RWPE2 (cell line): ENCODE measurements at regions not wholly inside any gene's neighbourhood (a gene's known extent, or its start where the extent isn't known, plus 50 kb on each side); places are given as distances from the start of the nearest gene placed in this dataset.

Experiments
- ATAC-seq: fragments of 200-7000 bp; cut with Tn5 transposase; 3 replicates; pipeline ENCODE4 v1.9.1; 2021; ENCODE audit warnings: low read depth
- DNase-seq: peaks from one replicate; pipeline ENCODE4 v3.0.0-alpha.2; 2020; ENCODE audit warnings: low spot score
- H3K27ac ChIP-seq: fragments of 450-650 bp; 2 replicates; pipeline ENCODE4 v1.5.1; 2017; ENCODE audit warnings: mild to moderate bottlenecking; ENCODE audit not compliant: poor library complexity, severe bottlenecking
- H3K27me3 ChIP-seq: fragments of 250-450 bp; sonication (Bioruptor Pico); 2 replicates; pipeline ENCODE4 v1.5.1; 2021; ENCODE audit warnings: mild to moderate bottlenecking, moderate library complexity; ENCODE audit not compliant: insufficient read depth, poor library complexity, severe bottlenecking
- H3K36me3 ChIP-seq: fragments of 250-450 bp; sonication (Bioruptor Pico); 2 replicates; pipeline ENCODE4 v1.5.1; 2020; ENCODE audit warnings: low read depth, mild to moderate bottlenecking, moderate library complexity
- H3K4me1 ChIP-seq: fragments of 250-450 bp; sonication (Bioruptor Pico); 2 replicates; pipeline ENCODE4 v1.5.1; 2021; ENCODE audit warnings: mild to moderate bottlenecking, moderate library complexity; ENCODE audit not compliant: insufficient read depth, poor library complexity, severe bottlenecking
- H3K4me3 ChIP-seq: fragments of 250-450 bp; sonication (Bioruptor Pico); 2 replicates; pipeline ENCODE4 v1.5.1; 2021; ENCODE audit warnings: mild to moderate bottlenecking, moderate library complexity; ENCODE audit not compliant: severe bottlenecking
- H3K9me3 ChIP-seq: fragments of 250-450 bp; sonication (Bioruptor Pico); 2 replicates; pipeline ENCODE4 v1.5.1; 2021; ENCODE audit warnings: mild to moderate bottlenecking, moderate library complexity; ENCODE audit not compliant: severe bottlenecking
- CTCF ChIP-seq: fragments of 450-650 bp; IDR thresholded peaks from one replicate; pipeline ENCODE4 v1.5.1; 2017; ENCODE audit warnings: mild to moderate bottlenecking, moderate library complexity; ENCODE audit not compliant: poor library complexity, severe bottlenecking

- DNase-seq = no peak
Observed at GRCh38 chr4:29220761-29221160, 1499.4 kb upstream of the PCDH7 start.

GRCh38 chr4:29224911-29225310 is 1495.3 kb upstream of the PCDH7 start:
- TF ChIP-seq CTCF = no peak
- ATAC-seq = no peak
- no peak for DNase-seq
- no peaks in the 10 kb centered on the region; the same call in 1 of the 2 replicates for H3K36me3 ChIP-seq
- H3K4me3 ChIP-seq = no peak overlapping the region
- H3K27ac ChIP-seq = no peak overlapping the region
- H3K4me1 ChIP-seq = no peaks in the 10 kb centered on the region
- H3K27me3 ChIP-seq = no peaks in the 10 kb centered on the region
- H3K9me3 ChIP-seq = no peaks in the 10 kb centered on the region

More at GRCh38 chr4:29220761-29221160, 1499.4 kb upstream of the PCDH7 start:
- Histone ChIP-seq H3K4me1 (no peaks in the 10 kb centered on the region), H3K4me3 (no peak overlapping the region), H3K36me3 (no peaks in the 10 kb centered on the region; the same call in 1 of the 2 replicates), H3K27ac (no peak overlapping the region), H3K9me3 (no peaks in the 10 kb centered on the region), H3K27me3 (no peaks in the 10 kb centered on the region)
- no peak; the same call in 2 of the 3 replicates for ATAC-seq
- no peak for TF ChIP-seq CTCF

- peaks cover 3% of the 10 kb centered on the region for H3K27me3 ChIP-seq
- H3K4me1 ChIP-seq = no peaks in the 10 kb centered on the region
- no peak overlapping the region for H3K4me3 ChIP-seq
- H3K27ac ChIP-seq = no peak overlapping the region
- H3K36me3 ChIP-seq = no peaks in the 10 kb centered on the region
- no peak for ATAC-seq
- no peak for TF ChIP-seq CTCF
- no peak for DNase-seq
- no peaks in the 10 kb centered on the region for H3K9me3 ChIP-seq
Observed at GRCh38 chr4:29240641-29241040, 1479.5 kb upstream of the PCDH7 start.

GRCh38 chr4:29243054-29243453 is 1477.1 kb upstream of the PCDH7 start:
- Histone ChIP-seq H3K4me1 (no peaks in the 10 kb centered on the region), H3K4me3 (no peak overlapping the region), H3K27ac (no peak overlapping the region), H3K9me3 (no peaks in the 10 kb centered on the region), H3K27me3 (peaks cover 3% of the 10 kb centered on the region), H3K36me3 (no peaks in the 10 kb centered on the region)
- no peak for TF ChIP-seq CTCF
- no peak for DNase-seq
- ATAC-seq = no peak

- TF ChIP-seq CTCF = no peak
- H3K4me1 ChIP-seq = no peaks in the 10 kb centered on the region
- H3K9me3 ChIP-seq = no peaks in the 10 kb centered on the region
- H3K27ac ChIP-seq = no peak overlapping the region
- DNase-seq (no peak), ATAC-seq (no peak)
- H3K36me3 ChIP-seq = no peaks in the 10 kb centered on the region
- H3K27me3 ChIP-seq = peaks cover 3% of the 10 kb centered on the region
- no peak overlapping the region for H3K4me3 ChIP-seq
Observed at GRCh38 chr4:29243851-29244250, 1476.3 kb upstream of the PCDH7 start.
